GM06990 (cell line): ENCODE measurements at regions not wholly inside any gene's neighbourhood (a gene's known extent, or its start where the extent isn't known, plus 50 kb on each side); places are given as distances from the start of the nearest gene placed in this dataset.

Experiments used
- DNase-seq: peaks from one replicate; pipeline ENCODE4 v3.0.0-alpha.2; 2011; ENCODE audit not compliant: insufficient read length; ENCODE audit errors: extremely low read depth
- H3K27me3 ChIP-seq: replicated peaks from 2 replicates; pipeline ENCODE4 v1.6.0; 2011; ENCODE audit warnings: low read length; ENCODE audit not compliant: control insufficient read depth, insufficient read depth
- H3K36me3 ChIP-seq: 2 replicates; pipeline ENCODE4 v1.5.1; 2011; ENCODE audit warnings: low read length; ENCODE audit not compliant: control insufficient read depth, insufficient read depth
- H3K4me3 ChIP-seq: replicated peaks from 2 replicates; pipeline ENCODE4 v1.5.1; 2011; ENCODE audit warnings: low read depth, mild to moderate bottlenecking, control low read depth, low read length
- TF ChIP-seq, protein P1 (sequence below): IDR thresholded peaks from 2 replicates; pipeline ENCODE4 v1.5.1; 2011; ENCODE audit warnings: low read length, control low read depth, mild to moderate bottlenecking, inconsistent platforms; ENCODE audit not compliant: insufficient read depth, poor library complexity, severe bottlenecking

DNA sequence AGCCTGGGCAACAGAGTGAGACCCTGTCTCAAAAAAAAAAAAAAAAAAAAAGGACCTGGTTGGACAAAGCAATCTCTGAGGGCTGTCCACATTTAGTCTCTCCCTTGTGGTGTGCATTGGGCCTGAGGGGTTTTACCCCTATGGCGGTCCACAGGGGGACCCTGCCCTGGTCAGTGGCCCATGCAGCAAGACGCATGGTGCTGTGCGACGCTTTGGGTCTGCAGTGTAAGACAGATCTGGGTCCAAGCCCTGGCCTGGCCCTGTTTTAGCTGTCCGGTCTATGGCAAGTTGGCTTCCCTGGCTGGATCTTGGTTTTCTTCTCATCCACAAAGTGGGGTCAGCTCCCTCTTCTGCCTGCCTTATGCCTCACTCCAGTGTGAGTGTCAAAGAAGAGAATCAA lies 123.2 kb upstream of the NLRP1 start:
- Histone ChIP-seq H3K36me3 (no peaks in the 10 kb centered on the region), H3K4me3 (no peak overlapping the region), H3K27me3 (no peaks in the 10 kb centered on the region; the same call in 1 of the 2 replicates)
- DNase-seq, result no peak
- TF ChIP-seq, protein P1, sequence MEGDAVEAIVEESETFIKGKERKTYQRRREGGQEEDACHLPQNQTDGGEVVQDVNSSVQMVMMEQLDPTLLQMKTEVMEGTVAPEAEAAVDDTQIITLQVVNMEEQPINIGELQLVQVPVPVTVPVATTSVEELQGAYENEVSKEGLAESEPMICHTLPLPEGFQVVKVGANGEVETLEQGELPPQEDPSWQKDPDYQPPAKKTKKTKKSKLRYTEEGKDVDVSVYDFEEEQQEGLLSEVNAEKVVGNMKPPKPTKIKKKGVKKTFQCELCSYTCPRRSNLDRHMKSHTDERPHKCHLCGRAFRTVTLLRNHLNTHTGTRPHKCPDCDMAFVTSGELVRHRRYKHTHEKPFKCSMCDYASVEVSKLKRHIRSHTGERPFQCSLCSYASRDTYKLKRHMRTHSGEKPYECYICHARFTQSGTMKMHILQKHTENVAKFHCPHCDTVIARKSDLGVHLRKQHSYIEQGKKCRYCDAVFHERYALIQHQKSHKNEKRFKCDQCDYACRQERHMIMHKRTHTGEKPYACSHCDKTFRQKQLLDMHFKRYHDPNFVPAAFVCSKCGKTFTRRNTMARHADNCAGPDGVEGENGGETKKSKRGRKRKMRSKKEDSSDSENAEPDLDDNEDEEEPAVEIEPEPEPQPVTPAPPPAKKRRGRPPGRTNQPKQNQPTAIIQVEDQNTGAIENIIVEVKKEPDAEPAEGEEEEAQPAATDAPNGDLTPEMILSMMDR, result no peak

DNA sequence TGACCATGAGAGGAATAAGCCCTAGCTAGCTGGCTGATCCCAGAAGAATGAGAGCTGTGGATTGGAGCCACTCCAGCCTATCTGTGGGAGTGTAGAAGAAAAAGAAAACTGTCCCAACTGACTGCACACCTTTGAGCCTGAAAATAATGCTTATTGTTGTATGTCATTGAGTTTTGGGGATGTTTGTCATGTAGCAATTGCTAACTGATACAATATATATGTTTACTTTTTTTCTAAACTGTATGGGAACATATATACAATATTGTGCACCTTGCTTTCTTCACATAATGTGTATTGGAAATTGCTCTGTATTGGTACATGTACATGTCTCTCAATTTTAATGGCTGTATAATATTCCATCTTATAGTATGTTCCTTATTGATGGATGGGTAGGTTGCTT lies 124.0 kb upstream of the NLRP1 start:
- TF ChIP-seq, protein P1, result no peak
- H3K4me3 ChIP-seq, result no peak overlapping the region
- no peak for DNase-seq
- H3K27me3 ChIP-seq, result no peaks in the 10 kb centered on the region; the same call in 1 of the 2 replicates
- H3K36me3 ChIP-seq, result no peaks in the 10 kb centered on the region

DNA sequence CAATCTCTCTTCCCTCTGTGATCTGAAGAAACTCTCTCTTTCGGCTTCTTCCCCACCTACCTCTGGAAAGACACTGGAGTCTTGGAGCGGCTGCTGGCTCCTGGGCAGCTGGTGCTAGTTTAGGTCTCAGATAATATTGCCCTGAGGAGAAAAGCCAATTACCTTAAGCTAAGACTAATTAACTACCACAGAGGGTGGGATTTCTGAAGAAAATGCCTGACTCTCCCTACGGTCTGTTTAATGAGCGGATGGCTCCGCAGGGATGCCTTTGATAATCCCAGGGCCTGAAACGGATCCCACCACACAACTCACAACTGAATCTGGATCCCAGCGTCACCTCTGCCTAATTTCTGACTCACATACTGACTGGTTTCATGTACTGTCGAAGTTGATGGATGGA lies 127.0 kb upstream of the NLRP1 start:
- TF ChIP-seq, protein P1, result no peak
- no peak overlapping the region for H3K4me3 ChIP-seq
- no peak for DNase-seq
- peaks cover 1% of the 10 kb centered on the region for H3K27me3 ChIP-seq
- no peaks in the 10 kb centered on the region for H3K36me3 ChIP-seq

DNA sequence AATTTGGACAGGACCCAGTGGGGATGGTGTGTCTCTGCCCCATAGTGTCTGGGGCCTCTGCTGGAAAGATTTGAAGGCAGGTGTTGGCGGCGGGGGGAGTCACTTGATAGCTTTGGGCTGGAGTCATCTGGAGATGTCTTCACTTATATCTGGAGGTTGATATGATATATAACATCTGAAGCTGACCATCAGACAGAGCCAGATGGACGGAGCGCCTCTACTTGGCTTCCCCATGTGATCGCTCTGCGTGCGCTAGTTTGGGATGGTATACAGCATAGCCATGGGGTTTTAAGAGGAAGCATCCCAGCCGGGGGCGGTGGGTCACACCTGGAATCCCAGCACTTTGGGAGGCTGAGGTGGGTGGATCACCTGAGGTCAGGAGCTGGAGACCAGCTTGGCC lies 130.7 kb upstream of the NLRP1 start:
- TF ChIP-seq, protein P1, result no peak

DNA sequence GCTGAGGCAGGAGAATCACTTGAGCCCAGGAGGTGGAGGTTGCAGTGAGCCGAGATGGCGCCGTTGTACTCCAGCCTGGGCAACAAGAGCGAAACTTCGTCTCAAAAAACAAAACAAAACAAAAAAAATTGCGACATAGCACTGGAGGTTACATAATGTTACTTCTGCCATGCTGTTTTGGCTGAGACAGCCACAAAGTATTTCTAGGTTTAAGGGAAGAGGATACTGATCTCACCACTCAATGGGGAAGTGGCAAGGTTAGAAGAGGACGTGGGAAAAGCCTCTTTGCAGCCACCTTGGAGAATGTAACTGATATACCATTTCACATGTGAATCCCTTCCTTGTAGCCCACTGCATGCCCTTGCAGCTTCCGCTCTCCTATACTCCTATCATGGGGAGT lies 131.2 kb upstream of the NLRP1 start:
- Histone ChIP-seq H3K27me3 (peaks cover 1% of the 10 kb centered on the region), H3K4me3 (no peak overlapping the region), H3K36me3 (no peaks in the 10 kb centered on the region)
- DNase-seq, result no peak
- TF ChIP-seq, protein P1, result no peak

More for the DNA sequence above, 130.7 kb upstream of the NLRP1 start:
- H3K27me3 ChIP-seq, result peaks cover 1% of the 10 kb centered on the region
- no peak for DNase-seq
- no peak overlapping the region for H3K4me3 ChIP-seq
- no peaks in the 10 kb centered on the region for H3K36me3 ChIP-seq

DNA sequence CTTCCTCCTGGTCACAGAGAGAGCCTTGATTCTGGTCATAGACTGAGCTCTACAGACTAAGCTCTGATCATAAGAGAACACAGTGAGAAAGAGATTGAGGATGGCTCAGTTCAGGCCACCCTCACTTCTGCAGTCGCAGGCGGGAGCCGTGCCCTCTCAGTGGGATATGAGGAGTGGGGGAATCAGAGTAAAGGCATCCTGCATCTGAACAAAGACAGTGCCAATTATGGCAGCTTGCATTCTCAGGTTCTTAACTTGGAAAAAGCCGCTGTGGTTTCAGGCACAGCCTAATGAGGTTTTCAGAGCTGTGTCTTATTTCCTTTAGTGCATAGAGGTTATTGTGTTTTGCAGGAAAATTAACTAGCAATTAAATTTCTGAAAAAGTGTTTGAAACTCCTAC lies 134.4 kb upstream of the NLRP1 start:
- TF ChIP-seq, protein P1, result no peak
- Histone ChIP-seq H3K4me3 (no peak overlapping the region), H3K36me3 (no peaks in the 10 kb centered on the region), H3K27me3 (peaks cover 1% of the 10 kb centered on the region)
- no peak for DNase-seq
